Upper lobe of right lung (tissue), 1 donor: ENCODE measurements at regions not wholly inside any gene's neighbourhood (a gene's known extent, or its start where the extent isn't known, plus 50 kb on each side); places are given as distances from the start of the nearest gene placed in this dataset.
A peak's percentile ranks its signal among the peaks of the same experiment; 100 is the strongest.

Source experiments
- ATAC-seq: fragments of 200-7000 bp; cut with Tn5 transposase; one replicate; pipeline ENCODE4 v1.9.1; 2020; ENCODE audit warnings: mild to moderate bottlenecking, moderate library complexity
- DNase-seq: peaks from one replicate; pipeline ENCODE4 v3.0.0-alpha.2; 2020
- H3K27ac ChIP-seq: fragments of 200-600 bp; one replicate; pipeline ENCODE4 v1.8.0; 2022
- H3K27me3 ChIP-seq: fragments of 200-600 bp; one replicate; pipeline ENCODE4 v1.8.0; 2022; ENCODE audit warnings: mild to moderate bottlenecking
- H3K36me3 ChIP-seq: fragments of 200-600 bp; one replicate; pipeline ENCODE4 v1.8.0; 2022
- H3K4me1 ChIP-seq: fragments of 200-600 bp; one replicate; pipeline ENCODE4 v1.8.0; 2022
- H3K4me3 ChIP-seq: fragments of 200-600 bp; one replicate; pipeline ENCODE4 v1.8.0; 2022; ENCODE audit warnings: mild to moderate bottlenecking
- H3K9me3 ChIP-seq: fragments of 200-600 bp; one replicate; pipeline ENCODE4 v1.8.0; 2022
- CTCF ChIP-seq: fragments of 200-600 bp; IDR thresholded peaks from one replicate; pipeline ENCODE4 v1.8.0; 2022; ENCODE audit warnings: antibody characterized with exemption
- intact Hi-C: fragments of 100-400 bp; cut with DNase I; formaldehyde crosslinking; loops from one replicate; pipeline ENCODE4 v1.11.0; 2022
- donor health status: DM: no; HTN: yes; CAD: no; lungs with severe emphysema.

GRCh38 chr2:10192392-10193015, 70.0 kb downstream of the RRM2 start:
- ATAC-seq (no peak), DNase-seq (no peak)
- H3K9me3 ChIP-seq: no peaks in the 10 kb centered on the region
- no peaks in the 10 kb centered on the region for H3K36me3 ChIP-seq
- peaks cover 3% of the 10 kb centered on the region for H3K4me1 ChIP-seq
- no peaks in the 10 kb centered on the region for H3K27me3 ChIP-seq
- H3K27ac ChIP-seq: no peak overlapping the region
- intact Hi-C loops: no loop called here
- no peak overlapping the region for H3K4me3 ChIP-seq
- TF ChIP-seq CTCF: no peak

- ATAC-seq: no peak
- no peaks in the 10 kb centered on the region for H3K9me3 ChIP-seq
- intact Hi-C loops: no loop called here
- H3K27me3 ChIP-seq: no peaks in the 10 kb centered on the region
- peaks cover 3% of the 10 kb centered on the region for H3K4me1 ChIP-seq
- H3K36me3 ChIP-seq: no peaks in the 10 kb centered on the region
- TF ChIP-seq CTCF: no peak
- no peak overlapping the region for H3K4me3 ChIP-seq
- DNase-seq: no peak
- H3K27ac ChIP-seq: peak overlapping the region; percentile 30
Measured at GRCh38 chr2:10193276-10193795, 70.8 kb downstream of the RRM2 start.

- Histone ChIP-seq H3K4me1 (peaks cover 3% of the 10 kb centered on the region), H3K27ac (peak overlapping the region; percentile 30), H3K36me3 (no peaks in the 10 kb centered on the region), H3K9me3 (no peaks in the 10 kb centered on the region), H3K27me3 (no peaks in the 10 kb centered on the region), H3K4me3 (no peak overlapping the region)
- TF ChIP-seq CTCF: no peak
- ATAC-seq (no peak), DNase-seq (no peak)
- intact Hi-C loops: no loop called here
Measured at GRCh38 chr2:10193851-10194820, 71.6 kb downstream of the RRM2 start.

GRCh38 chr2:10195278-10196109, 73.0 kb downstream of the RRM2 start:
- no peaks in the 10 kb centered on the region for H3K36me3 ChIP-seq
- H3K4me3 ChIP-seq: no peak overlapping the region
- intact Hi-C loops: no loop called here
- no peaks in the 10 kb centered on the region for H3K27me3 ChIP-seq
- TF ChIP-seq CTCF: no peak
- ATAC-seq (no peak), DNase-seq (no peak)
- peaks cover 3% of the 10 kb centered on the region for H3K4me1 ChIP-seq
- H3K27ac ChIP-seq: no peak overlapping the region
- H3K9me3 ChIP-seq: no peaks in the 10 kb centered on the region

- H3K27ac ChIP-seq: no peak overlapping the region
- H3K4me3 ChIP-seq: no peak overlapping the region
- intact Hi-C loops: no loop called here
- H3K9me3 ChIP-seq: no peaks in the 10 kb centered on the region
- H3K27me3 ChIP-seq: no peaks in the 10 kb centered on the region
- ATAC-seq (peak; percentile 15), DNase-seq (no peak)
- no peak for TF ChIP-seq CTCF
- H3K4me1 ChIP-seq: peaks cover 3% of the 10 kb centered on the region
- no peaks in the 10 kb centered on the region for H3K36me3 ChIP-seq
Measured at GRCh38 chr2:10196110-10196892, 73.8 kb downstream of the RRM2 start.
